Epithelial cell of proximal tubule (primary cell): ENCODE measurements at regions not wholly inside any gene's neighbourhood (a gene's known extent, or its start where the extent isn't known, plus 50 kb on each side); places are given as distances from the start of the nearest gene placed in this dataset.

ENCODE experiments used
- DNase-seq: peaks from one replicate; pipeline ENCODE4 v3.0.0-alpha.2; 2011; ENCODE audit warnings: low read depth
- H3K4me3 ChIP-seq: 2 replicates; pipeline ENCODE4 v1.5.1; 2011; ENCODE audit warnings: low read depth, mild to moderate bottlenecking, low read length
- CTCF ChIP-seq: conservative IDR thresholded peaks from 2 replicates; pipeline ENCODE4 v1.5.1; 2012; ENCODE audit warnings: low read depth, mild to moderate bottlenecking, low read length

GRCh38 chr1:2939041-2939552 is 82.2 kb upstream of the ACTRT2 start:
- no peak overlapping the region for H3K4me3 ChIP-seq
- no peak for TF ChIP-seq CTCF
- no peak for DNase-seq

DNA sequence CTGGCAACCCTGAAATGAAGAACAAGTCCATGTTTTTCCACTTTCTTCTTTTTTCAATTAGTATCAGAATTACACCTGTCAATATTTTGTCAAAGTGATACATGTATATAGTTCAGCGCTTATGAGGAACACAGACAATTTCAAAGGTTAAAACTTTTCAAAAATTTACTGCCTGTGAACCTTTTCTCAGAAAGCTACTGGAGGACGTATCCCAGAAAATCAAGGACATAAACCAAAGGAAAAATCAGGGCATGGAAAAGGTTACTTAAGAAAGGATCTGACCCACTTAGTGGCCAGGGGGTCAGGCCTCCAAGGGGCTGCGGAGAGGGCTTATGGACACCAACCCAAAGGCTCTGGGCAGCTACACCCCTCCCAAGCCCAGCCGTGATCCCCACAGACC is 81.1 kb upstream of the ACTRT2 start:
- H3K4me3 ChIP-seq = no peak overlapping the region
- no peak for DNase-seq
- TF ChIP-seq CTCF = no peak

- no peak for DNase-seq
- TF ChIP-seq CTCF = no peak
- no peak overlapping the region for H3K4me3 ChIP-seq
Observed at GRCh38 chr1:2941040-2941439, 80.2 kb upstream of the ACTRT2 start.

- no peak overlapping the region for H3K4me3 ChIP-seq
- DNase-seq = no peak
- no peak for TF ChIP-seq CTCF
Observed at GRCh38 chr1:2941907-2942306, 79.4 kb upstream of the ACTRT2 start.

DNA sequence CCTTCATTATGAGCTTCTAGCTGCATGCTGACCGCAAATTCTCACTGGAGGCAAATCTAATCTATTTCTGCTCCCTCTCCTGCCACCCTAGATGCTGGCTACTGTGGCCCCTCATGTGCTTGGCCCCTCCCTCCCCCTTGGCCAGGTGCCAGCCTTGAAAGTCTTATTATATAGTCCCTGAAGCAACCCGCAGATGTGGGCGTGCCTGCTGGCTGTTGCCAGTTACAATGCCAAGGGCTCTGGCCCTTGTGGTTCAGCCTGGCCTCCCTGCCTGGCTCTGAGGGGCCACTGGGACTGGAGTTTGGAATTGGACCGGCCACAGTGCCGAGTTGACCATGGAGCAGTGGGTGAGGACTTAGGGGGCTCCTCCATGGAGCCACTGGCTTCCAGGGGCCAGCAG is 78.9 kb upstream of the ACTRT2 start:
- H3K4me3 ChIP-seq = no peak overlapping the region
- no peak for TF ChIP-seq CTCF
- no peak for DNase-seq

GRCh38 chr1:2943686-2944260 is 77.5 kb upstream of the ACTRT2 start:
- H3K4me3 ChIP-seq = no peak overlapping the region
- DNase-seq = no peak
- no peak for TF ChIP-seq CTCF

DNA sequence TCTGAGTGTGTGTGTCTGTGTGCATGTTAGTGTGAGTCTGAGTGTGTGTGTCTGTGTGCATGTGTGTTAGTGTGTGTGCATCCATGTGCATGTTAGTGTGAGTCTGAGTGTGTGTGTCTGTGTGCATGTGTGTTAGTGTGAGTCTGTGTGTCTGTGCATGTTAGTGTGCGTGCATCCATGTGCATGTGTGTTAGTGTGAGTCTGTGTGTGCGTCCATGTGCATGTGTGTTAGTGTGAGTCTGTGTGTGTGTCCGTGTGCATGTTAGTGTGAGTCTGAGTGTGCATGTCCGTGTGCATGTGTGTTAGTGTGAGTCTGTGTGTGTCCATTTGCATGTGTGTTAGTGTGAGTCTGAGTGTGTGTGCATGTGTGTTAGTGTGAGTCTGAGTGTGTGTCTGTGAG is 76.6 kb upstream of the ACTRT2 start:
- no peak for TF ChIP-seq CTCF
- no peak overlapping the region for H3K4me3 ChIP-seq
- DNase-seq = no peak
